HUDEP-2 (cell line): ENCODE measurements at regions not wholly inside any gene's neighbourhood (a gene's known extent, or its start where the extent isn't known, plus 50 kb on each side); places are given as distances from the start of the nearest gene placed in this dataset.

Experiments
- DNase-seq, 76 experiments: peaks; one replicate each; lab custom pipeline; 2025; ENCODE audit not compliant: unreplicated experiment in 76 of 76; lab: John Stamatoyannopoulos, UW

GRCh38 chr2:120849278-120849677 is 113.6 kb downstream of the GLI2 start:
- no peak for DNase-seq

- DNase-seq = no peak
Observed at GRCh38 chr2:120850551-120850950, 114.9 kb downstream of the GLI2 start.

GRCh38 chr2:120851116-120851773 is 115.6 kb downstream of the GLI2 start:
- no peak for DNase-seq

GRCh38 chr2:120852200-120852815 is 116.6 kb downstream of the GLI2 start:
- DNase-seq = no peak

- no peak for DNase-seq
Observed at GRCh38 chr2:120853306-120854013, 117.8 kb downstream of the GLI2 start.

- no peak for DNase-seq
Observed at GRCh38 chr2:120854014-120854620, 118.4 kb downstream of the GLI2 start.

GRCh38 chr2:120854766-120855530 is 119.3 kb downstream of the GLI2 start:
- DNase-seq = no peak

GRCh38 chr2:120855855-120856405 is 120.3 kb downstream of the GLI2 start:
- DNase-seq = no peak

GRCh38 chr2:120856421-120856862 is 120.8 kb downstream of the GLI2 start:
- no peak for DNase-seq

- no peak for DNase-seq
Observed at GRCh38 chr2:120857422-120857821, 121.8 kb downstream of the GLI2 start.

GRCh38 chr2:120857931-120858330 is 122.3 kb downstream of the GLI2 start:
- no peak for DNase-seq

- DNase-seq = no peak
Observed at GRCh38 chr2:120858361-120859106, 122.9 kb downstream of the GLI2 start.

GRCh38 chr2:120859128-120859527 is 123.5 kb downstream of the GLI2 start:
- no peak for DNase-seq

- no peak for DNase-seq
Observed at GRCh38 chr2:120859814-120860578, 124.3 kb downstream of the GLI2 start.

- DNase-seq = no peak
Observed at GRCh38 chr2:120860579-120860922, 124.9 kb downstream of the GLI2 start.

GRCh38 chr2:120861191-120861575 is 125.5 kb downstream of the GLI2 start:
- no peak for DNase-seq

- DNase-seq = no peak
Observed at GRCh38 chr2:120861576-120862191, 126.0 kb downstream of the GLI2 start.

- DNase-seq = no peak
Observed at GRCh38 chr2:120862201-120863060, 126.8 kb downstream of the GLI2 start.
